Fibroblast of skin of left quadriceps (primary cell): ENCODE measurements at regions not wholly inside any gene's neighbourhood (a gene's known extent, or its start where the extent isn't known, plus 50 kb on each side); places are given as distances from the start of the nearest gene placed in this dataset.

ENCODE experiments used
- DNase-seq, 2 experiments: peaks; one replicate each; pipeline ENCODE4 v3.0.0-alpha.2; 2013; ENCODE audit warnings: low read depth in 2 of 2

DNA sequence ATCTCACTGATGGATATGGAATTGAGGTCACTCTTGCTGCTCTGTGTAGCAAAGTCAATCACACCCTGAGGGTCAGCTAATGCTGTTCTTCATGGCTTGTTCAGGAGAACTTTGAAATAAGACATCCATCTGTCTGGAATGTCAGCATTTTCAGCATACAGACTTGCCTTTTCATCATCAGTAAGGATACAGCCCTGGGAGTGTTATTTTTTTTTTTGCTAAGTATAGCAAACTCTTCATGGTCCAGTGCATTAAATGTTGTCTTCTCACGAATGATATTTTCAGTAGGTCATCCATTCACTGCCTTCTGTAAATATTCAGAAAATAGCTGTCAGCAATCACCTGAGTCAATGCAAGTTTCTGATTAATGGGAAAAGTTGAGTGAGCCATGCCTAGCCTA is 268.8 kb upstream of the SMIM31 start:
- no peak for DNase-seq

DNA sequence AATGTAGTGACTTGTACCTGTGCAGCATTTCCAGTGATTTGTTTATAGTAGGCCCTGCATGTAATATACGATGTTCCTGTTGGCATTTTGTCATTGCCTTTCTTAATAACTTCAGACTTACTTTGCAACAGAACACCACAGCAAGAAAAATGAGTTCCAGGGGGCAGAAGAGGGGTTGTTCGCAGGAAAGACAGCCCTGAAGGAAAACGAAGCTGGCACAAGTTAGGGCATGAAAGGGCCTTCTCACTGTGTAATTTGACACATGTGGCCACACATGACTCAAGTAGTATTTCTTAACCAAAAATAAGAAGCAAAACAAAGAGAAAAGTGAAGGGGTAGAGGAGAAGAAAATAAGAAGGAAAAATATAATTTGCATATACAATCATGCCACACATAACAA is 265.8 kb upstream of the SMIM31 start:
- DNase-seq: no peak

DNA sequence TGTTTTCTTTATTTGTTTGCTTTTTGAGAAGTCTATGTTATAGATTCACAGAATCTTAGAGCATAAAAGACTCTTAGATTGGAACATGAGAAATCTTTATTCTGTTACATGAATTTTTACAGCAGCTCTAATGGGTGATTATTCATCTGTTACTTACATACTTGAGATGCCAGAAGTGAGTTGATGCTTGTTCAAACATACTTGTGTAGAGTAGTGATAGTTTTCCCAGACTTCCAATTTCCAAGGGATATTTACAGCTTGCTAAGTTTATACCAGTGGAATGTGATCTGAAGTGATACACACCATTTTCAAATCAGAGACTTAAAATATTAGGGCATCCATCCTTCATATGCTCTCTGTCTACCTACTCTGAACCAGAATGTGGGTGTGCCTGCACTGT is 252.9 kb upstream of the SMIM31 start:
- peak; percentile 1 to 3 for DNase-seq

DNA sequence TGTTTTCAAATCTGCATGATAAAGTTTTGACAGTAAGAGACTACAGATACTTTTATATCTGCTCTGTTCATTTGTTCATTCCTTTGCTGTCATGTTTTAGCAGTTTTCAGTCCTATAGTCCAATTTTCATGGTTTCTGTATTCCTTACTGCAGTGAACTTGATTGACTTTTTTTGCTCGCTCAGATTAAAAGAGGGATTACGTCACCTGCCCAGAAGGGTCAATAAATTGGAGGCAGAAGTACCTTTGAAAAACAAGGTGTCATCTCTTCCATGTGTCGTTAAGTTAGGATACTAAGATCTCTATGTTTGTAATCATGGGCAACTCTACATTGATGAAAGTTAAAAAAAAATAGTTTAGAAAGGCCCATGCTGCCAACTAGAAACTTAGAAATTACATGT is 250.1 kb upstream of the SMIM31 start:
- DNase-seq: no peak

DNA sequence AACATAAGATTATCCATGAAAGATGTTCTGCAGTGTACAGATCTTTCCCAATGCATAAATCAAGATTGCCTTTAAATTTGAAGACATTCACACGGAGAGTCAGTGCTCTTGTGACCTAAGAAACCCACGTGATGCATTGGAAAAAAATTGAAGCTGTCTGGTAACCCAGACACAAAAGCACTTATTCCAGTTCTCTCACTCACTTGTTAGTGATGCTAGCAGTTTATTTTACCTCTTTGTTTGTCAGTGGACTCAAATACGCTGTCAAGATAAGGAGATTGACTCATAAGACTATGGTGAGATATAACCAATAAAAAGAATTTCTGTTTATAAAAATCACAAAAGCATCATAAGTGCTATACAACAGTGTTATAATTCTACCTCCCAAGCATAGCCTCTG is 245.8 kb upstream of the SMIM31 start:
- DNase-seq: no peak

DNA sequence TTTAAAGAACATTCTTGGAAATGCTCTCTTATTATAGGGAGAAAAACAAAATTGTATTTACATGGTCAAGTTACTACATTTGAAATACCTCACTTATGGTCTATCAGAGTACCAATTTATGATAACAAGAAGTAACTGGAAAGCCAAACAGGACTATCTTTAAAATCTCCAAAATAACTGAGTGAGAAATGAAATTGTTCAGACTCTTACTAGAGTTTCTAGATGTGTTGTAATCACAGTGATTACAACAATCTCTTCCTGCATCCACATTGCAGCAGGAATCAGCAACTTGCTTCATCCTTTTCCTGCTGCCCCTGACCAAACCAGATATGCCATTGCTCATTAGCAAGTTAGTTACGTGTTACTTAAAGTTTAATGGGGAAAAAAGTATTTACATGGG is 245.2 kb upstream of the SMIM31 start:
- DNase-seq: no peak

DNA sequence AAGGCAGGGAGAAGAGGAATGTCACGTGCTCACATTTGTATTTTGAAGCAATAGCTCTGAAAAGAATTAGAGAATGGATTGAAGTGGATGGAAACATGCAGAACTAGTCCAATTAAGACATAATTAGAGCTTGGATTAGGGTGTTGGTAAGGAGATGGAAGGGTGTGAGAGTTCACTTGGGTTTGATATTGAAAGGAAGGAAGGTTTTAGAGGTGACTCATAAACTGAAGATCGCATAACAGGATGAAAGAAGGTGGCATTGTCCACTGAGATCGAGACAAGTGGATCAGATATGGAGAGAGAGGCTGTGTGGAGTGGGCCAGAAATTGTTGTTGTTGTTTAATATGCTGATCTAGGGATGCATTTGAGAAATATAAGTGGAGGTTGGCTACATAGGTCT is 244.0 kb upstream of the SMIM31 start:
- DNase-seq: no peak

DNA sequence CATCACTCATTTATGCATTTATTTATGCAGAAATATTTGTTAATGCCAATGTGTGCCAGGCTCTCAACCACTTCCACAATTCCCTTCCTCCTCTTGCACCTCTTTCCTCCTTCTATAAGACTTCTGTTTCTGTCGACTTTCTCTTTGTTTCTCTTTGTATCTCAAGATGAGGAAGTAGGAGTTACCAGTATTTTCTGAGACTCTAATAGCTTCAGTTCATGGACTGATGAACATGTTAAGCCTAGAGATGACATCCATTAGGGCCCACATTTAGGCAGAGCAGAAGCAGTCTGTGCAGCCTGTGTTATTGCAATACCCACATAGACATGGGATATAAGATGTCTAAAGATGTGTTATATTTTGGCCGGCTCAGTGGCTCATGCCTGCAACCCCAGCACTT is 241.8 kb upstream of the SMIM31 start:
- no peak for DNase-seq

DNA sequence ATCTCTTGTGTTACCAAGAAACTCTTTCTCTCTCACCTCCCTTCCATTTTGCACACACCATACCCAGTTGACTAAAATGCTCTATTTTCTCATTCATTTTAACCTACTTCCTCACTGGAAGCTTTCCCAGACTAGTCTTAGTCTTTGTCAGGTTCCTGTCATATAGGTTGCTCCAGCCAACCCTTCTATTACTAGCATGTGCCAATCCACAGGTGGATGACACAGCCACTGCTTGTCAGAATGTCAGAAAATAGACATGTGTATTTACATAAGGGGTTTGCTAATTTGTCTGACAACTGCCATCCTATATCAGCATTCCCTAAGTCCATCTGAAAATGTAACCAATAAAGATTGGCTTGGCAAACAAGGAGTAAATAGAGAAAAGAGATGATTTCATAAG is 239.2 kb upstream of the SMIM31 start:
- DNase-seq: no peak

DNA sequence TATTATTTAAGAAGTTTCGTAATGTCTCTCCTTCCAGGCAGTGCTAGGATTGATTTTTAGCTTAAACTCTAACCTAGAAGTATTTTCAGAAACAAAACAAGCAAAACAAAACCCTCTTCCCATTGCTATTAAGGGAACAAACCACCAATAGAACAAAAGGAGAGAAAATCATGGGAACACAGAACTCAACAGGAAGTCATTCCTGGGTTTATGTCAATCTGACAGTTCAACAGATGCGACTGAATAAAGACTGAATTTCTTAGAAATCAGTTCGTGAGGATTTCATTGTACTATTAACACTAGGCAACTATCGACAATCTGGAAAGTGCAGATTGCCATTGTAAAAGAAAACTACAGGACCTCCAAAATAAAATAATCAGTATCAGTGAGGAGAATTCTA is 229.1 kb upstream of the SMIM31 start:
- DNase-seq: no peak

DNA sequence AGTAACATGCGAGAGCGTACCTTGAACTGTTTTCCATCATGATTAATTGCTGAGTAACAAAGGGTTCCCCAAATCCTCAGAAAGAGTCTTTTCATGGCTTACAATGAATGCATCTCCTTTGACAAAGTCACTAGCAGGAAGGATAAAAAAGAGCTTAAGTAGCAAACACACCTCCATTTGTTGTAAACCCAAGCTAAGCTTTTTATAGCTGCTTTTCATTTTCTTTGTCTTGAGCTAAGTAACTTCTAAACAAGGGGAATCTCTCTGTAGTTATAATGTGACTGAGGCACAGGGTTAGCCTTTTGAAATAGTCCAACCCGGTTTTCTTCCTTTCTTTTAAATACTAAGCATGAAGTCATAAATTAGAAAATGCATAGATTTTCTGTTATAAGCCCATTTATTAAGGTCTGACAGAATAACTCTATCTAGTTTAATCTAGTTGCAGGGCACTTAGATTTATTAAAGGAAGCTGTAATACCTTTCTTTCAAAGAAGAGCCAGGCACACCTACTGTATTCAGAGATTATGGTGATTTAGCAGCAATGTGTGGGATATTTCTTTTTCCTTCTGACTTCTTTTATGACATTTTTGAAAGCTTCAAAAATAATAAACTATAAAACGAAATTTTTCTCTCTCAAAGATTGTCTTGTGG is 226.9 kb upstream of the SMIM31 start:
- DNase-seq: no peak

DNA sequence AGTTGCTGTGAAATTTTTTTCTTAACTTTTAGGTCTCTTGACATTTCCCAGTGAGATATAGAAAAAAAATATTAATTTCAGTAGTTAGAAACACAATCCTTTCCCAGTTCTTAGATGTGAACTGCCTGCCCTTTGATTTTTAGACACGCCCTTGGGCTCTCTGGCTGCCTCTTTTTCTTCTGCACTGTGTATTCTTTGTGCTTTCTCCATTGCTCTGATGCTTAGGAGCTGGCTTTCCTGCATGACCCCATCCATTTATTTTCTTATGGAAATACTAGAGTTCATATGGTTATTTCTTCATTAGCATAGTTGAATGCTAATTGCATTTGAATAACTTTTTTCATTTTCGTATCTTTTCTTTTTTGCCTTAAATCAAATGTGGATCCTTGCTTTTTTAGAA is 224.9 kb upstream of the SMIM31 start:
- DNase-seq: no peak

DNA sequence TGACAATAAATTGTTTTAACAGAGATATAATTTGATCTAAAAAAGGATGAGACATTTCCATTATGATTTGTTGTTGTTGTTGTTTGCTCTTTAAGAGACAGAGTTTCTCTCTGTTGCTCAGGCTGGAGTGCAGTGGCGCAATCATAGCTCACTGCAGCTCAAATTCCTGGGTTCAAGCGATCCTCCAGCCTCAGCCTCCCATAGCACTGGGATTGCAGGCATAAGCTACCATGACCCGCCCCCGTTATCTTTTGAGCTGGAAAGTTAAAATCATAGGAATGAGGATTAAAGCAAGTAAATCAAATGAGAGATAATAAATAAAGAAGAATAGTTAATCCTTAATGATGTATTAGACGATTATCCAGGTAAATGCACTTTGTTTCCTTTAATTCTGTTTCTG is 224.4 kb upstream of the SMIM31 start:
- no peak for DNase-seq

DNA sequence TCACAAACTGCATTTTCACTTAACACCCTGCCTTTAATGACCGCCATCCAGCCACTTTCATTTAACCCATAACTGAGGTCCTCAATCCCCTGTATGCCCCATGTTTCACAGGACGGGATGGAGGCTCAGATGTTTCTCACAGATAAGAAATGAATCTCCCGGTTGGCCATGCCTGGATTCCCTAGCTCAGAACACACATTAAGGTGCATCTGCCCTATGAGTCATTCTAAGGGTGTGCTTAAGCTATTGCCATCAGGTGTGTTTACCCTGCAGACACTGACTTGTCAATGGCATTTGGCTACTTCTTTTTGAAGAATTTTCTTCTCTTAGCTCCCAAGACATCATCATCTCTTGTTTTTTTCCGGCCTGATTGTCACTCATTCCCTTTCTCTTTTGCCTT is 222.6 kb upstream of the SMIM31 start:
- DNase-seq: no peak

DNA sequence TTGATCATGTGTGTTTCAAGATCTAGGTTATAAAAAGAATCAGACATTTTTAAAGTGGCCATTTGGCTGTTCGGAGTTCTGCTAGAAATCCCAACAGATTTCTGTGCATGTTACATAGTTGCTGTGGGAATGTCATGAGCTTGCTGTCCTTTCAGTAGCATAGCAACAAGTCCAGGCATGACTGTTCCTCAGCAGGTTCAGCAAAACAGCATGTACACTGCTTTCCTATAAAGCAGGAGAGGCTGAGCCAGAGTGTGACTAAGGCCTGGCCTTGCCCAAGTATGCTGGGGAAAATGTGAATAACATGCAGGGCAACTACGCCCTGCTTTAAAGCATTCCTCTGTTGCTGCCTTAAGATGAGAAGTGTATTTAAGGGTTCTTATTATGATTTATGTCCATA is 217.1 kb upstream of the SMIM31 start:
- DNase-seq: peak; percentile 3

DNA sequence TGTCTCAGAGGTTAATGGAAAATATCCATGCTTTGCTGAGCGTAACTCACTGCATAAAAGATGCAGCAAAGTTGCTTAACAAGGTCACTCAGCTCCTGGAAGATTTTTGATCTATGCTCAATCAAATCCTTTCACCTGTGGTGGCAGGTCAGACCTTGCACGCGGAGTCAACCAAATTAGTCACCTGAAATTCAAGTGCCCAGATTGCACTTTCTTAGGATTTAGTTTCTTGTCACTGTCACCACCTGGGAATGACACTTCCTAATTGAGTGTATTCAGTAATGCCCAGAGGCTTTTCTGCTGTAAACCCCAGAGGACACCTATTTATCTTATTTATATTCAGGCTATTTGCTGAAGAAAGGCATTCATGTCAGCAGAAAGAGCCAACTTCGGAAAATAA is 215.8 kb upstream of the SMIM31 start:
- DNase-seq: no peak

DNA sequence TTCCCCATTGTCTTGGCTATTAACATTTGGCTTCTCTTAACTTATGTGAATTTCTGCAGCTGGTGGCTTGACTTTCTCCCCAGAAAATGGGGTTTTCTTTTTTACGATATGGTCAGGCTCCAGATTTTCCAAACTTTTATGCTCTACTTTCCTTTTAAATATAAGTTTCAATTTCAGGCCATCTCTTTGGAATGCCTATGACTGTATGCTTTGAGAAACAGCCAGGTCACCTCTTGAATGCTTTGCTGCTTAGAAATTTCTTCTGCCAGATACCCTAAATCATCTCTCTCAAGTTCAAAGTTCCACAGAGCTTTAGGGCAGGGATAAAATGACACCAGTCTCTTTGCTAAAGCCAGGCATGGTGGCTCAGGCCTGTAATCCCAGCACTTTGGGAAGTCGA is 212.9 kb upstream of the SMIM31 start:
- DNase-seq: no peak

DNA sequence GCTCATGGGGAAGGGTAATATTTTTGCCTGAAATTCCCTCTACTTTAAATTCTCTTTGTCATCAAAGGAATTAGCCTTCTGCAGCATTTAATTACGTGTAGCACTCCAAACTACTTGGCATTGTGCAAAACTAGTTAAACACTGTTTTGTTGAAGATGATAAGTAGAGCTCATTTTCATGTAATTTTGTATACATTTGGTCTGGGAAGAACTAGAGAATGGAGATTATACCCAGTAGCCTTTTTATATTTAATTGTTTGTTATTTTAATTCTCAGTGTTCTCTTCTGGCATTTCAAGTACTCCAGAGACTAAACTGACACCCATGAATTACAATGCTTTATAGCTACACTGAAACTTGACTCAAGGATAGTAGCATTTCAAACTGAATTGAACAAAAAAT is 211.5 kb upstream of the SMIM31 start:
- no peak for DNase-seq

DNA sequence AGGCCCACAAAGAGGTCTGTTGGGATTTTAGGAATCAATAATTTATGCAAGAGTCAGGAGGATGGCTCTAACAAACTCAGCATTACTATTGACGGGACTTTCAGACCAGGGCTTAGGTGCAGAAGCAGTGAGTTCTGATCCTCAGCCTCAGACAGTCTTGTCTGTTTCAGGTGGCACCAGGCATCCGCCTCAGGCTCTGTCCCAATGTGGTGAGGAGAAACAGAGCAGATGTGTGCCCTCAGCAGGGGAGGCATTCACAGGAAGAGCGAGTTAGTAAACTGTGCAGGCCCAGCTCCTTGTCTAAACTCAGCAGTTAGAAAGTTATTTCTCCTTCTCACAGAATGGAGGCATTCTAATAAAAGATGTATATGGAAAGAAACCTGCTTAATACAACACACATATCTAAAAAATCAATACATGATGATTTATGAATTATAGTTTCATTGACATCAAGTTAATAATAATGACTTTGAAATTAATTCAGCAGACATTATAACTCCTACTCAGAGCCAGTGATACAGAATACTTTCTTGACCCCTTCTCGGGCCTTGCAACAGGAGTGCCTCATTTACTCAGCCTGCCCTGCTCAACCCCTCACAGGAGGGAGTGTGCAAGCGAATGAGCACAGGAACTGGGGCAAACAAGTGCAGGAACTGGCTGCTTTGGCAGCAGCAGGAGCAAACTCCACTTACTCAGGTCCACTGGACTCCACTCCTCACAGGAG is 202.8 kb upstream of the SMIM31 start:
- no peak for DNase-seq

DNA sequence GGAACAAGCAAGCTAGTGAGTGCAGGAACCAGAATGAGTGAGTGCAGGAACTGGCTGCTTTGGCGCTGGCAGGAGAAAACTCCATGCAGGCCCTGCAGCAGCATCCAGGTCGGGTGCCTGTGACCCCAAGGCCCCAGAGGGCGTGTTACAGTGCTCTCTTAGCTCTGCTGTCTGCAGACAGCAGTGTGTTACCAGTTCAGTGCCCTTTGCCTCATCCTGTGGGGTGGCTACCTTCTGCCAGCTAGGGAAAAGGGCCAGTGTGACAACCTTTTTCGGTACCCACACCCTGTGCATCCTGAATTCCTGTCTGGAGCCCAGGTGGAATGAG is 202.3 kb upstream of the SMIM31 start:
- DNase-seq: no peak

DNA sequence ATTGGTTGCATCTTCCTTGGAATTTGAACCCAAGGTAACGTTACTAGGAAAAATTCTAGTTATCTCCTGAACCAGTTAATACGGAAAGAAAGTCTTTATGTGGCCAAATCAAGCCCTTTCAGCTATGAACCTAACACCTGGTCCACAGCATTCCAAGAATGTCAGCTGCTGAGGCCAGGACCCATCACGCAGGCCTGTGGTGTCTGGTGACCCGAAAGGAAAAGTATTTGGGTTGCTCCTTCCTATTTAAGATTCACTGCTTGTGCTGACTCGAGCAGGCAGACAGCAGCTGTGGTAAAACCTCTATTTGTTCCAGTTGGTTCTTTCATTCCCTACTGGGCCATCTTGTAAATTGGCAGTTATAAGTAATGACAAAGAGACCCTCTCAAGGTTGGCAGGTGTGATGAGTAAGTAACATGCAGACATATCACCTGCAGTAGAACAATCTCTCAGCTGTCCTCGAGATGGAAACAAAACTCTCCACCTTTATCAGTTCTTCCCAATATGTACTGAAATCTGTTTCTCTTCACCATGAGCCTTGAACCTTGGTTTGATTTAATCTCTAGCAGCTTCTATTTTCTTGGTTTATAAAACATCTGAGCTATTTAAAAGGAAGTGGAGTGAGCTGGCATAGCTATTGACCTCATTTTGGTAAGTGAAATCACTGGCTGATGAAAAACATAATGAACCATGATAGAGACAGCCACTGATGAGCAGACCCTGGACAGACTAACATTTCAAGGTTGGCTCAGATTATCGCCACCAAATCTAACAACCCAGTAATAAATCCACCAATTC is 182.1 kb upstream of the SMIM31 start:
- no peak for DNase-seq

DNA sequence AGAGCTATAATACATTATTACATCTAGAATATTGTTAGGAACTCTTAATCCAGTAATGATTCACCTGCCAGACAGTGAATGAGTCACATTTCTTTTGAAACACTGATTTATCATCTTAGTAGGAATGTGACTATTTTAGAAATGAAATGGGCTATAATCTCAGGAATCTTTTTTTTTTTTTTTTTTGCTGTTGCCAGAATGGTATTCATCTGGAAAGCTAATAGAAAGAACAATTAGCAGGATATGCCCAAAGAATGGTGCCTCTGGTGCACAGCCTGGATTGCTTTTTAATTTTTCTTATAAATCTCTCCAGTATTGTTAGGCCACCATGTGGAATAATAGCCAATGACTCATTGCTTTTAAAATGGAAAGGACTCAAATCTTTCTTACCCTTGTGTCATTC is 181.1 kb upstream of the SMIM31 start:
- DNase-seq: peak; percentile 2 to 4

DNA sequence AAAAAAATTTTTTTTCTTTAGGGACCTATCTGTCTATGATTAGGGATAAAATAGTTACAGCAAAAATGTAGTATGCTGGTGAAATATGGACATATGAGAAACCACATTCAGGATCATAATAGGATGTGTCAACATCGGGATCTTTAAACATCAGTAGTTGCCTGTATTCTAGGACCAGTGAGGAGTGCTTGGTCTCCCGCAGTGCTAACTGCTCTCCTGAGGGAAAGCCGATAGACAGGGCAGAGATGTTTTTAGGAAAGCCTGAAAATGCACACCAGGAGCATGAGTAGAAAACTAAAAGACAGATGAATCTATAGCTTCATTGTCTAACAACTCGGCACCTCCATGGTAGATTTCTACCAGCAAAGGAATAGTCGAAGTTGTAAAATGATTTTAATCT is 178.1 kb upstream of the SMIM31 start:
- DNase-seq: no peak
